T-helper 2 cell treated with Interferon-gamma antibody and Interleukin-4, amounts not matched to agents 5 μg/mL and 100 μg/mL, for 36 hours (primary cell): ENCODE measurements at regions not wholly inside any gene's neighbourhood (a gene's known extent, or its start where the extent isn't known, plus 50 kb on each side); places are given as distances from the start of the nearest gene placed in this dataset.

Experiments
- DNase-seq: peaks from one replicate; pipeline ENCODE4 v3.0.0; 2021; ENCODE audit warnings: low spot score
- H3K27ac Mint-ChIP-seq: one replicate; pipeline ENCODE4 v1.8.0; 2021; ENCODE audit warnings: mild to moderate bottlenecking, mixed read lengths
- H3K27me3 Mint-ChIP-seq: one replicate; pipeline ENCODE4 v1.8.0; 2021; ENCODE audit warnings: low read depth, mixed read lengths
- H3K36me3 Mint-ChIP-seq: one replicate; pipeline ENCODE4 v1.8.0; 2021; ENCODE audit warnings: low read depth, mixed read lengths
- H3K4me1 Mint-ChIP-seq: one replicate; pipeline ENCODE4 v1.8.0; 2021; ENCODE audit warnings: low read depth, mixed read lengths
- H3K4me3 Mint-ChIP-seq: one replicate; pipeline ENCODE4 v1.8.0; 2022; ENCODE audit warnings: mild to moderate bottlenecking, moderate library complexity, mixed read lengths
- H3K9me3 Mint-ChIP-seq: one replicate; pipeline ENCODE4 v1.8.0; 2021; ENCODE audit warnings: mixed read lengths

- Mint-ChIP-seq H3K4me1 (peaks cover 3% of the 10 kb centered on the region), H3K27me3 (no peaks in the 10 kb centered on the region), H3K27ac (no peak overlapping the region), H3K36me3 (no peaks in the 10 kb centered on the region), H3K9me3 (peaks cover 4% of the 10 kb centered on the region), H3K4me3 (no peak overlapping the region)
- DNase-seq: no peak
These were observed 203.1 kb upstream of the CADM1 start for GRCh38 chr11:115707180-115707905.

- H3K4me1 Mint-ChIP-seq: peaks cover 3% of the 10 kb centered on the region
- H3K36me3 Mint-ChIP-seq: no peaks in the 10 kb centered on the region
- no peaks in the 10 kb centered on the region for H3K27me3 Mint-ChIP-seq
- no peak overlapping the region for H3K27ac Mint-ChIP-seq
- no peak overlapping the region for H3K4me3 Mint-ChIP-seq
- peaks cover 4% of the 10 kb centered on the region for H3K9me3 Mint-ChIP-seq
- no peak for DNase-seq
These were observed 202.5 kb upstream of the CADM1 start for GRCh38 chr11:115706626-115707135.

DNA sequence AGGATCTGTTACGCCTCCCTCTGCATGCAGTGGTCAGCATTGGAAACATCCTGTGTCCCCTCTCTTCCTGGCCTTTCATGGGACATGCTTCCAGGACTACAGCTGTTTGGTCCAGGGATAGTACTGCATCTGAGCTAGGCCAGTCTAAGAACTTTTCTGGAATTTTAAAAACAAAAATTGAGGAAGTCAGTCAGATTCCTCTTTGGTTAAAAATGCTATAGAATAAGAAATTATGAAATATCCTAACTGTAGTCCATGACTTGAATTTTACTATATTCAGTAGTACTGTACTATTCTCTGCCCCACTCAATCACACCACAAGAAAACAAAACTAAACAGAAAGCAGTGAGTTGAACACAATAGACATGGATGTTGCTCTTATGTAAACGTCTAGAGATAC lies 201.0 kb upstream of the CADM1 start:
- Mint-ChIP-seq H3K36me3 (no peaks in the 10 kb centered on the region), H3K27ac (no peak overlapping the region), H3K4me3 (no peak overlapping the region), H3K27me3 (no peaks in the 10 kb centered on the region), H3K4me1 (peaks cover 3% of the 10 kb centered on the region), H3K9me3 (peaks cover 4% of the 10 kb centered on the region)
- DNase-seq: no peak

DNA sequence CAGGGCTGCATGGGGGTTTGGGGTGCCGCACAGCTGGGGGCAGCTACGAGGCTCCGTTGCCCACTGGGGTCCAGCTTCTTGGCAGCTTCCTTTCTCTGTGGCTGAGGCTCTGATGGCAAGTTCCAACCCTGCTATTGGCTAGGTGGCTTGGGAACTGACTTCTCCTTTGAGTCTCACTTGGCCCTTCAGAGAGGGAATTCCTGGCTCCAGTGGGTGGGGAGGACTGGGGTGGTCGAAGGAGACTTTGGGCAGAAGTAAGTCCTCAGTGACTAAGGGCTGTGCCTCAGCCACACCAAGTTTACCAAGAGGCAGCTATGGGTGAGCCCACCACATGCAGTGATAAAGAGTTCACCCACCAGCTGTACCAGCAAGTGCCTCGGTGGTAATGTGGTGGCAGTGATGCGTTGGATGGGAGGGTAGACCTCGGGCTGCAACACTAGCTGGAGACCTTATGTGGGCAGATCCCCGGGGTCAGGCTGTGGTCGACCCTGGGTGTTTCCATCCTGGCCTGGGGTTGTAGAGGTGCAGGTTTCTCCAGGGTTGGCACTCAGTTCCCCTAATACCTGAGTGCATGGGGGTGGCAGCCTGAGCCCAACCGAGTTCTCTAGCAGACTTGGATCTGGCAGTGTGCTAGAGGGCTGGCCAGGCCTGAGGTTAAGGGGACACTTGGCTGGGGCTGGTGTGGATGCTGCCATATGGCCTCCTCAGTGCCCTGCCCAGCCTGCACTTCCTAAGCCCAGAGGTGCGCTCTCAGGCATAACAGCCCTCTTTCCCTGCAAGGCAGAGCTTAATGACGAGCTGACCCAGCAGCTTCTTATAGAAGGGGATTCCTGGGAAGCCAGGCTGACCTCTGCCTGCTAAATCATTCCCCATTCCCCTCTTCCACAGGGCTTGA lies 197.0 kb upstream of the CADM1 start:
- no peaks in the 10 kb centered on the region for H3K36me3 Mint-ChIP-seq

GRCh38 chr11:115700496-115700895 lies 196.3 kb upstream of the CADM1 start:
- Mint-ChIP-seq H3K4me1 (peaks cover 2% of the 10 kb centered on the region), H3K4me3 (no peak overlapping the region), H3K36me3 (no peaks in the 10 kb centered on the region), H3K27me3 (no peaks in the 10 kb centered on the region), H3K9me3 (peaks cover 4% of the 10 kb centered on the region), H3K27ac (no peak overlapping the region)
- no peak for DNase-seq

More for the DNA sequence above, 197.0 kb upstream of the CADM1 start:
- Mint-ChIP-seq H3K9me3 (peaks cover 4% of the 10 kb centered on the region), H3K4me3 (no peak overlapping the region), H3K27ac (no peak overlapping the region), H3K4me1 (peaks cover 2% of the 10 kb centered on the region), H3K27me3 (no peaks in the 10 kb centered on the region)
- no peak for DNase-seq

GRCh38 chr11:115699733-115700132 lies 195.5 kb upstream of the CADM1 start:
- Mint-ChIP-seq H3K27ac (no peak overlapping the region), H3K4me1 (peaks cover 2% of the 10 kb centered on the region), H3K27me3 (no peaks in the 10 kb centered on the region), H3K4me3 (no peak overlapping the region), H3K36me3 (no peaks in the 10 kb centered on the region), H3K9me3 (peaks cover 4% of the 10 kb centered on the region)
- no peak for DNase-seq

- H3K36me3 Mint-ChIP-seq: no peaks in the 10 kb centered on the region
- no peak overlapping the region for H3K4me3 Mint-ChIP-seq
- peaks cover under 1% of the 10 kb centered on the region for H3K9me3 Mint-ChIP-seq
- peaks cover 2% of the 10 kb centered on the region for H3K4me1 Mint-ChIP-seq
- no peak overlapping the region for H3K27ac Mint-ChIP-seq
- H3K27me3 Mint-ChIP-seq: no peaks in the 10 kb centered on the region
- DNase-seq: no peak
These were observed 195.1 kb upstream of the CADM1 start for GRCh38 chr11:115699326-115699725.

DNA sequence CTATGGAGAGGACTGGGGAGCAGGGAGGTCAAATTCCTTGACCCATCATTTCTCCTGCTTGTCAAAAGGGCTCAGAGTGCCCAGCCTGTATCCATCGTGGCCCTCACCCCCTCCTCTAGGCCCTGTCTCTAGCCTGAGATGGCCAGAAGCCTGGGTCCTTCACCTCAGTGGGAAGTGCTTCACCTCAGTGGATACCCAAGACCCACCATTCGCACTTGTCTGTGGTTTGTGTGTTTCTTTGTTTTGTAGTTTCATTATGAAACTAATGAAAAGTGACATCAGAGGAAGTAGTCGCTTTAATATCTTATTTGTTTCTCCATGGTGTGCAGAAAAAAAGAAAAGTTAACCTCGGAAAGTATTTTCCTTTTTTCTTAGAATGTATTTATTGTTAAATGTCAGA lies 194.0 kb upstream of the CADM1 start:
- Mint-ChIP-seq H3K27me3 (no peaks in the 10 kb centered on the region), H3K36me3 (no peaks in the 10 kb centered on the region), H3K27ac (no peak overlapping the region), H3K4me1 (peaks cover 2% of the 10 kb centered on the region), H3K9me3 (no peaks in the 10 kb centered on the region), H3K4me3 (no peak overlapping the region)
- DNase-seq: no peak

- Mint-ChIP-seq H3K9me3 (no peaks in the 10 kb centered on the region), H3K36me3 (no peaks in the 10 kb centered on the region), H3K4me1 (peaks cover 2% of the 10 kb centered on the region), H3K27me3 (no peaks in the 10 kb centered on the region), H3K27ac (no peak overlapping the region), H3K4me3 (no peak overlapping the region)
- DNase-seq: no peak
These were observed 192.3 kb upstream of the CADM1 start for GRCh38 chr11:115696563-115696962.

DNA sequence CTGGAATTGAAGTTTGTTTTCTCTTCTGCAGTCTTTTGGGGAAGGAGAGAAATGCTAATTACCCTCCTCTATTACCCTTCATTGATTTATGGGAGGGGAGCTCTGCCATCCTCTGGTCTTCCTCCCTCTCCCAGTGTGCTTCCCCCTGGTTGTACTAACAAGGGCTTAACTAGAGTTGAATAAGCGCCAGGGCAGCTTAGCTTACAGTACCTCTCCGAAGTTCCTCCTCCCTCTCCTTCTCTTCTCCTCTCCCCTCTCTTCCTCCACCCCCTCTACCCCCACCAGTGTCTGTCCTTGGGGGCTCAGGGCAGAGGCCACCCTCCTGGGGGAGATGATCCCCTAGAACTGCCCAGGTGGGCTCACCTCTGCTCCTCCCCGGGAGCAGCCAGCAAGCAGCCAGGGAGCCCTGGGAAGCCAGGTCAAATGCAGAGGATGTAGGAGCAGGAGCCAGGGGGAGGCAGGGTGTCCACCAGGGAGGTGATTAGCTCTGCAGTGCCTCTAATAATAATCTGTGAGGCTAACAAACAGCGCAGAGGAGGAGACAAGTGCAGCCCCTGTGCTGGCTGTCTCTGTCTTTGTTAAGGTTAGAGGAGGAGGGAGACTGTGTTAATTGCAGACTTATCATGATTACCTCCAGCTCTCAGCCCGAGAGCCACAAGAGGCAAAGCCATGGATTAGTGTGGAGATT lies 191.6 kb upstream of the CADM1 start:
- Mint-ChIP-seq H3K9me3 (no peaks in the 10 kb centered on the region), H3K27ac (no peak overlapping the region), H3K27me3 (no peaks in the 10 kb centered on the region), H3K4me1 (peaks cover 2% of the 10 kb centered on the region), H3K36me3 (no peaks in the 10 kb centered on the region), H3K4me3 (no peak overlapping the region)
- DNase-seq: no peak

DNA sequence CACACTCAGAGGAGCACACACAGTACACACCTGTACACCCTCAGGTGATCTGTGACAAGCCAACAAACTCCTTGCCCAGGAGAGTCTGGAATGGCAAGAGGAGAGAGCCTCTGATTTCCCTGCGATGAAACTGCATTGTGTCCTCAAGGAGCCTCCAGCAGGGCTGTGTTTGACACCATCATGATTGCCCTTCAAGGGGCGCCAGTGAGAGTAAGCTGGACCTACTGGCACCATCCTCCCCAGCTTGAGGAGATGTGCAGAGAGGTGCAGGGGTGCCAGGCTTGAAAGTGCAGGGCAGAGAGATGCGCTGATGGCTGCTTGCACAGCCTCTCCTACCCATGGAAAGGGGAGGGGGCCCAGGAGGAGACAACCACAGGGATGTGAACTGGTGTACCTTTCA lies 188.8 kb upstream of the CADM1 start:
- no peak overlapping the region for H3K4me3 Mint-ChIP-seq

DNA sequence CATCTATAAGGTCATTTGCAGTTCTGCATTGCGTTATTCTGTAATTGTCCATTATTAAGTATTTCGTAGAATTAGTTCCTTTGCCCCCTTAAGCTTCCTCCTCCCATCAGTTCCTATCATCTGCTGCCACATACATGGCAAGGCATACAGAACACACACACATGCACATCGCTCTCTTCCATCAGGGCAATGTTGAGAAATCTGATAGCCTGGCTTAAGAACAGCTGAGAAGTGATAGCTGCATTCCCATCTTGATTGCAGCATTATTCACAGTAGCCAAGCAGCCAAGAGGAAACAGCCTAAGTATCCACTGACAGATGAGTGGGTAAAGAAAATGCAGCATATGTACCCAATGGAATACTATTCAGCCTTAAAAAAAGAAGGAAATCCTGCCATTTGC lies 186.8 kb upstream of the CADM1 start:
- H3K4me1 Mint-ChIP-seq: no peaks in the 10 kb centered on the region
- H3K9me3 Mint-ChIP-seq: no peaks in the 10 kb centered on the region
- H3K4me3 Mint-ChIP-seq: no peak overlapping the region
- no peaks in the 10 kb centered on the region for H3K36me3 Mint-ChIP-seq
- DNase-seq: no peak
- H3K27ac Mint-ChIP-seq: no peak overlapping the region
- no peaks in the 10 kb centered on the region for H3K27me3 Mint-ChIP-seq

More for the DNA sequence above, 188.8 kb upstream of the CADM1 start:
- Mint-ChIP-seq H3K36me3 (no peaks in the 10 kb centered on the region), H3K4me1 (no peaks in the 10 kb centered on the region), H3K27me3 (no peaks in the 10 kb centered on the region), H3K27ac (no peak overlapping the region), H3K9me3 (no peaks in the 10 kb centered on the region)
- no peak for DNase-seq

- DNase-seq: no peak
- Mint-ChIP-seq H3K27me3 (no peaks in the 10 kb centered on the region), H3K36me3 (no peaks in the 10 kb centered on the region), H3K4me1 (no peaks in the 10 kb centered on the region), H3K9me3 (no peaks in the 10 kb centered on the region), H3K27ac (no peak overlapping the region), H3K4me3 (no peak overlapping the region)
These were observed 183.7 kb upstream of the CADM1 start for GRCh38 chr11:115687934-115688333.

DNA sequence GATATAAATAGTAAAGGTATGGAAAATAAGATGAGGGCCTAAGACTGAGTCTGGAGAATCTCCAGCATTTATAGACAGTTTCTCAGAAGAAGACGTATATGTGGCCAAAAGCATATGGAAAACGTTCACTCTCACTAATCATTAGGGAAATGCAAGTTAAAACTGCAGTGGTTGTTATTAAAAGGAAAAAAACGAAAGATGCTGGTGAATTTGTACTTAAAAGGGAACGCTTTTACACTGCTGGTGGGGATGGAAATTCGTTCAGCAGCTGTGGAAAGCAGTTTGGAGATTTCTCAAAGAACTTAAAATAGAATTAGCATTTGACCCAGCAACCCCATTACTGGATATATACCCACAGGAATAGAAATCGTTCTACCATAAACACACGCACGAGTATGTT lies 180.5 kb upstream of the CADM1 start:
- no peak for DNase-seq
- Mint-ChIP-seq H3K4me1 (no peaks in the 10 kb centered on the region), H3K36me3 (no peaks in the 10 kb centered on the region), H3K27ac (no peak overlapping the region), H3K27me3 (no peaks in the 10 kb centered on the region), H3K9me3 (no peaks in the 10 kb centered on the region), H3K4me3 (no peak overlapping the region)
